Dedifferentiated amniotic fluid mesenchymal stem cell (primary cell): ENCODE measurements at regions not wholly inside any gene's neighbourhood (a gene's known extent, or its start where the extent isn't known, plus 50 kb on each side); places are given as distances from the start of the nearest gene placed in this dataset.

Source experiments
- DNase-seq: peaks from one replicate; pipeline ENCODE4 v3.0.0-alpha.2; 2016; ENCODE audit errors: extremely low spot score

DNA sequence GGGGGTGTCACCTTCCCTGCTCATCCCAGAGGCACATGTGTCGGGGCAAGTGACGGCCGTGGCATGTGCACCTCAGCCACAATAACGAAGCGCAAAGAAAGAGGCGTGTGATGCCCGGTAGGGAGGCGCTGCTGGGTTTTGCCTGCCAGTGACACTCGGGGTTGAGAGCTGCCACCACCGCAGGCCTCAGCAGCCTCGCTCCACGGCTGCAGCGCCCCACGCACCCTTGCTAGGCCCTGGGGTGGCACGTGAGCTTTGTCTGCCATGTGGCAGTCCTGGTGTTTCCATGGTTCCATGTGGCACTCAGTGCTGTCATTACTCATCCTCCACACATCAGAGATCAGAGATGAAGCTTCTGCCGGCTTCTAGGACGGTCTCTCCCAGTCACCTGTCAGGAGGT is 136.0 kb upstream of the AGAP1 start:
- no peak for DNase-seq

DNA sequence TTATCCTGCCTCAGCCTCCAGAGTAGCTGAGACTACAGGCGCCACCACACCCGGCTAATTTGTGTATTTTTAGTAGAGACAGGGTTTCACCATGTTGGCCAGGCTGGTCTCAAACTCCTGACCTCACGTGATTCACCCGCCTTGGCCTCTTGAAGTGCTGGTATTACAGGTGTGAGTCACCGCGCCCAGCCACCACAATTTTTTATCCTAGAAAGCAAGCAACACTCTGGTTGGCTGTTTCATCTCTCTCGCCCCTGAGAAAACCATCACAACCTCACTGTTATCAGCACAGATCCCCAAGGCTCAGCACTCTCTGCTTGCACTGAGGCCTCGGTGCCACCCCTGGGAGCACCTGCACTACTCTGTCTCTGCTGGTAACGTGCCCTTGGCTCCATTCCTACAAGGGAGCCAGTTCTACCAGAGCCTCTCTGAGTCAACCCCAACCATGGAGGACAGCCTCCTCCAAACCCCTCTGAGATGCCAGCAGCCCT is 134.8 kb upstream of the AGAP1 start:
- DNase-seq = no peak

- no peak for DNase-seq
Measured at GRCh38 chr2:235360446-235360845, 133.4 kb upstream of the AGAP1 start.

- DNase-seq = no peak
Measured at GRCh38 chr2:235365743-235366142, 128.1 kb upstream of the AGAP1 start.

GRCh38 chr2:235366390-235366789 is 127.5 kb upstream of the AGAP1 start:
- DNase-seq = no peak

- DNase-seq = no peak
Measured at GRCh38 chr2:235366807-235367206, 127.0 kb upstream of the AGAP1 start.

DNA sequence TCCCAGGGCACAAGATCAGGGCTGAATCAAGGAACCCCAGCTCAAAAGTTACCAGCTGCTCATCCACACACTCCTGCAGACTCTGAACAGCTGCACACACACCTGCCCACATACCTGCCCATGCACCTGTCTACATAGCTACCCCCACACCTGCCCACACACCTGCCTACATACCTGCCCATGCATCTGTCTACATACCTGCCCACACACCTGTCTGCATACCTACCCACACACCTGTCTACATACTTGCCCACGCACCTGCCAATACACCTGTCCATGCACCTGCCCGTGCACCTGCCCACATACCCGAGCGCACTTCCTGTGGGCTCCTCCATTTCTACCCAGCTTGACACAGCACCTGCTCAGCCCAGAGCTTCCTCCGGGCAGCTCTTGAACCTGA is 122.8 kb upstream of the AGAP1 start:
- no peak for DNase-seq

GRCh38 chr2:235373171-235373570 is 120.7 kb upstream of the AGAP1 start:
- DNase-seq = no peak

GRCh38 chr2:235377176-235377575 is 116.7 kb upstream of the AGAP1 start:
- no peak for DNase-seq

GRCh38 chr2:235378246-235378645 is 115.6 kb upstream of the AGAP1 start:
- DNase-seq = no peak

- no peak for DNase-seq
Measured at GRCh38 chr2:235378944-235379343, 114.9 kb upstream of the AGAP1 start.

GRCh38 chr2:235381261-235381912 is 112.5 kb upstream of the AGAP1 start:
- DNase-seq = no peak

DNA sequence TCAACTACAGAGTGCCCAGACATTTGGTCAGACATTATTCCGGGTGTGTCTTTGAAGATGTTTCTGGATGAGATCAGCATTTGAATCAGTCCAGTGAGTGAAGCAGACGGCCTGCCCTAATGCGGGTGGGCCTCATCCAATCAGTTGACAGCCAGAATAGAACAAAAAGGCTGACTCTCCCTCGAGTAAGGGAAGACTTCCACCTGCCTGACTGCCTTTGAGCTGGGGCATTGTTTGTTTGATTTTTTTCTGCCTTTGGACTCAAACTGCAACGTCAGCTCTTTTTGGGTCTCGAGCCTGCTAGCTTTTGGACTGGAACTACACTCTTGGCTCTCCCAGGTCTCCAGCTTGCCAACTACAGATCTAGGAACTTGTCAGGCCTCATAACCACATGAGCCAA is 111.7 kb upstream of the AGAP1 start:
- no peak for DNase-seq

DNA sequence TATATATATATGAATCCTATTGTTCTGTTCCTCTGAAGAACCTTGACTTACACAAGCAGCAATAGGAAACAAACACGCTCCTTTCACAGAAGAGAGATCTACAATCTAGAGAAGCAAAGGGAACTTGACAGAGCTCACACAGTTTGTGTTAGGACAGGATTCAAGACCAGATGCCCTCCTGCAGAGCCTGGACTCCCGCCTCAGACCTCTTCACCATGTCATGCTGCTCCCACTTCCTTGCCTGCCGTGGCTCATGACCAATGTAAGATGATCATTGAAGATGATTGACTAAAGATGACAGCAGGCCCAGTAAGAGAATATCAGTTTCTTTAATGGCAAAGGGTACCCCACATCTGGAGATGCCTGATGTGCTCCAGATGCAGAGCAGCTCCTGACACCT is 111.2 kb upstream of the AGAP1 start:
- no peak for DNase-seq

- DNase-seq = no peak
Measured at GRCh38 chr2:235383272-235383843, 110.5 kb upstream of the AGAP1 start.

DNA sequence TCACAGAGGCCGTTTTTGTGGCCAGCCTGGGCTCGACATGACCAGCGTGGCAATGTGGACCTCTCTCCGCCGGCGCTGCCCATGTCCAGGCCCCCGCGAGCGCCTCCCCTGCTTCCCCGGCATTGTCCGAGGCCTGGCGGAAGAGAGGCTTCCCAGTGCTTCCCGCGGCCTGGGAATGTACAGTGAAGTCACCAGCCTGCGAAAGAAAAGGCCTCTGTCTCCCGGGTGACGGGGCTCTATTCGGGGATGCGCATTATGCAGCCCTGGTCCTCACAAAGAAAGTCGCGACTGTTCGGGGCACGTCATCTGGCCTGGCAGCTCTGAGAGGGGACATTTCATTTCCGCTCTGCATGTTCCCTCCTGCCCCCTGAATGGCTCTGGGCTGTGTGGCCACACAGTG is 109.2 kb upstream of the AGAP1 start:
- DNase-seq = no peak

DNA sequence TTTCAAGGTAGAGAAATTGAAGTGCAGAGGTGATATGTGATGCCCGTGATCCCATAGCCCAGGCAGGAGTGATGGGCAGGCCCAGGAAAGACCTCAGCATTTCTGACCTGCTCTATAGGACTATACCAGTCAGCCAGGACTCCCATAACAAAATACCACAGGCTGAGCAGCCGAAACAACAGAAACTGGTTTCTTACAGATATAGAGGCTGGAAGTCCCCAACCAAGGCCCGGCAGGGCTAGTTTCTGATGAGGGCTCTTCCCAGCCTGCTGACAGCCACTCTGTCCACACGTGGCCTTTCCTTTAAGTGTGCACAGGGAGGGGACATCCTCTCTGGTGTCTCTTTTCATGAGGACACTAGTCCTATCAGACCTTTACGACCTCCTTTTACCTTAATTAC is 104.2 kb upstream of the AGAP1 start:
- DNase-seq = no peak

GRCh38 chr2:235390108-235390815 is 103.6 kb upstream of the AGAP1 start:
- no peak for DNase-seq

DNA sequence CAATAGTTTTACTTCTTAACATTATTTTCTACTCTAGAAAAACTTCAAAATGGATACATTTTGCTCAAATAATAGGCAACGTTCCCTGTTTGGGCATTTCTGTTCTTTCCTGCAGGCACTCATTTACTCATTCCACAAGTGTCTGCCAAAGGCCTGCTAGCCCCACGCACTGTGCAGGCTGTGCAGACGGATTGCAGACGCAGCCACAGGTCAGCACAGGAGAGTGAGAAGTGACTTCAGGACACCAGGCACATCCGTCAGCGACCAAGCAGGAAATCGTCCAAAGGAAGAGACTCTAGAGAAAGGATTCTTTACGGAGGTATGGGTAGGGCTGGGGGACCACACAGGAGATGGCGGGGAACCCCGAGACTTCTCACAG is 103.0 kb upstream of the AGAP1 start:
- DNase-seq = no peak

GRCh38 chr2:235391921-235392615 is 101.8 kb upstream of the AGAP1 start:
- DNase-seq = no peak

- no peak for DNase-seq
Measured at GRCh38 chr2:235394278-235394828, 99.5 kb upstream of the AGAP1 start.

DNA sequence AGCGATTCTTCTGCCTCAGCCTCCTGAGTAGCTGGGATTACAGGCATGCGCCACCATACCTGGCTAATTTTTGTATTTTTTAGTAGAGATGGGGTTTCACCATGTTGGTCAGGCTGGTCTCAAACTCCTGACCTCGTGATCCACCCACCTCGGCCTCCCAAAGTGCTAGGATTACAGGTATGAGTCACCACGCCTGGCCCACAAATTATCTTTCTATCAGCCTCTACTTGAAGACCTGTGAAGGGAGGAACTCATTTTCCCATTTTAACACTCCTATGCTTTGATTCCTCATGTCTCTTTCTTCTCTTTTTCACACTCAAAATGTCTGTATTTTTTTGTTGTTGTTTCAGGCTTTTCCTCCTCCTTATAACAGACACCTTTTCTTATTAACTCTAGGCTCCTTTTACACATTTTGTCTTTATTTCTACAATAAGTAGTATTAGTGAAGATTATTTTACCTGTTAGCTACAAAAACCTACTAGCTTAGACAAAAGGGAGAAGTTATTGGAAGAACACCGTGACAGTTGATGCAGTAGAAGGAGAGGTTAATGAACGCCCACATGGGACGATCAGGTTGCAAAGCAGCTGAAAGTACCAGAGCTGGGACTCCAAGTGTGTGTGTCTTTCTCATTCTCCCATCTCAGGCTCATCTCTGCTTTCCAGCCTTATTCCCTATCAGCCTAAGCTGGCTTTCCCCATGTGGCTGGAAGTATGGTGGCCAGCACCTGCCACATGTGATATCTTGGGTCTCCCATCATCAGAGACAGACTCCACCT is 97.6 kb upstream of the AGAP1 start:
- no peak for DNase-seq
